GM12878 (cell line): ENCODE measurements at regions not wholly inside any gene's neighbourhood (a gene's known extent, or its start where the extent isn't known, plus 50 kb on each side); places are given as distances from the start of the nearest gene placed in this dataset.
A peak's percentile ranks its signal among the peaks of the same experiment; 100 is the strongest.

Experiments used
- ATAC-seq: fragments of 200-7000 bp; cut with Tn5 transposase; 3 replicates; pipeline ENCODE4 v1.9.1; 2020; ENCODE audit warnings: mild to moderate bottlenecking, moderate library complexity
- BruUV-seq: library from RNA; stranded (reverse); fragments of 400-500 nt; replicated peaks from 2 replicates; lab custom pipeline; 2021; lab: Mats Ljungman, UMichigan
- CTCF ChIA-PET: fragments of 300-600 bp; sonication (Branson Sonifier 250); formaldehyde crosslinking; extraction: SDS; loops from one replicate; lab custom pipeline; 2021; ENCODE audit warnings: inconsistent platforms; lab: Yijun Ruan, JAX
- POLR2A ChIA-PET: fragments of 350-600 bp; formaldehyde crosslinking; extraction: SDS; loops from one replicate; lab custom pipeline; 2021; ENCODE audit warnings: inconsistent platforms; lab: Charles Lee
- RAD21 ChIA-PET: fragments of 300-600 bp; sonication (Branson Sonifier 250); formaldehyde crosslinking; loops from one replicate; lab custom pipeline; 2023; ENCODE audit warnings: antibody characterized with exemption; ENCODE audit not compliant: unreplicated experiment; lab: Charles Lee
- SMC1A ChIA-PET: fragments of 300-600 bp; sonication (Branson Sonifier 250); formaldehyde crosslinking; loops from one replicate; lab custom pipeline; 2023; ENCODE audit not compliant: unreplicated experiment, uncharacterized antibody; lab: Charles Lee
- DNase-seq: peaks from one replicate; pipeline ENCODE4 v3.0.0-alpha.2; 2011; ENCODE audit warnings: low read depth, low spot score
- FAIRE-seq: peaks from 3 replicates; lab custom pipeline; 2011; peaks lifted over from hg19 to GRCh38; lab: Jason Lieb, UNC
- H2AFZ ChIP-seq: 2 replicates; pipeline ENCODE4 v1.6.0; 2011; ENCODE audit warnings: low read depth, low read length, control low read depth; ENCODE audit not compliant: control insufficient read depth
- H3K27ac ChIP-seq: 2 replicates; pipeline ENCODE4 v1.5.1; 2011; ENCODE audit warnings: control low read depth; ENCODE audit not compliant: control insufficient read depth, insufficient read depth
- H3K27me3 ChIP-seq, 2 experiments: replicated peaks in 1 of 2; 2 replicates each; pipeline versions ENCODE4 v1.6.0 to v1.6.1; 2011; ENCODE audit warnings: low read length in 1 of 2; ENCODE audit not compliant: control insufficient read depth in 2 of 2, insufficient read depth in 2 of 2
- H3K36me3 ChIP-seq, 2 experiments: 2 replicates each; pipeline ENCODE4 v1.5.1; 2011; ENCODE audit warnings: low read length in 1 of 2; ENCODE audit not compliant: control insufficient read depth in 2 of 2, insufficient read depth in 2 of 2
- H3K4me1 ChIP-seq: 2 replicates; pipeline ENCODE4 v1.6.1; 2011; ENCODE audit warnings: mild to moderate bottlenecking, low read length, moderate library complexity, mixed read lengths; ENCODE audit not compliant: control insufficient read depth, insufficient read depth
- H3K4me2 ChIP-seq: 2 replicates; pipeline ENCODE4 v1.6.0; 2011; ENCODE audit warnings: control low read depth; ENCODE audit not compliant: control insufficient read depth, insufficient read depth
- H3K4me3 ChIP-seq: fragments of 200-600 bp; sonication (generic); 2 replicates; pipeline ENCODE4 v1.5.1; 2016
- H3K79me2 ChIP-seq: 2 replicates; pipeline ENCODE4 v1.6.0; 2011; ENCODE audit warnings: low read length; ENCODE audit not compliant: control insufficient read depth, insufficient read depth
- H3K9ac ChIP-seq: 2 replicates; pipeline ENCODE4 v1.8.0; 2011; ENCODE audit warnings: low read length, control low read depth, mixed read lengths; ENCODE audit not compliant: control insufficient read depth, insufficient read depth
- H3K9me3 ChIP-seq: replicated peaks from 3 replicates; pipeline ENCODE4 v1.5.1; 2011; ENCODE audit warnings: mild to moderate bottlenecking, low read length; ENCODE audit not compliant: control insufficient read depth, insufficient read depth
- H4K20me1 ChIP-seq: 2 replicates; pipeline ENCODE4 v1.6.0; 2011; ENCODE audit not compliant: control insufficient read depth, insufficient read depth
- BACH1 ChIP-seq: fragments of 450-650 bp; IDR thresholded peaks from 2 replicates; pipeline ENCODE4 v1.6.1; 2017; ENCODE audit warnings: mild to moderate bottlenecking, borderline replicate concordance
- CEBPB ChIP-seq, 2 experiments: fragments of 150-350 bp in 1 of 2; IDR thresholded peaks; 2 replicates each; pipeline ENCODE4 v1.6.1; 2012 to 2014; ENCODE audit warnings: low read depth in 2 of 2, low read length in 2 of 2, borderline replicate concordance in 1 of 2, inconsistent platforms in 1 of 2
- E4F1 ChIP-seq: fragments of 450-650 bp; IDR thresholded peaks from 2 replicates; pipeline ENCODE4 v1.6.1; 2018; ENCODE audit warnings: borderline replicate concordance, mild to moderate bottlenecking; ENCODE audit not compliant: partially characterized antibody
- ESRRA ChIP-seq: IDR thresholded peaks from 2 replicates; pipeline ENCODE4 v1.6.1; 2012; ENCODE audit warnings: mild to moderate bottlenecking, low read length, improper control_type of control experiment
- FOXK2 ChIP-seq: fragments of 450-650 bp; IDR thresholded peaks from 2 replicates; pipeline ENCODE4 v1.6.1; 2017; ENCODE audit warnings: mild to moderate bottlenecking, moderate library complexity
- IKZF2 ChIP-seq, 2 experiments: fragments of 450-650 bp; IDR thresholded peaks; 2 replicates each; pipeline ENCODE4 v1.6.1; 2017; ENCODE audit warnings: mild to moderate bottlenecking in 2 of 2, moderate library complexity in 2 of 2
- NR2C2 ChIP-seq: IDR thresholded peaks from 2 replicates; pipeline ENCODE4 v1.6.1; 2011; ENCODE audit warnings: borderline replicate concordance, low read depth; ENCODE audit not compliant: control insufficient read depth, insufficient read length
- RAD21 ChIP-seq: IDR thresholded peaks from 2 replicates; pipeline ENCODE4 v1.6.1; 2011; ENCODE audit warnings: mild to moderate bottlenecking, low read depth, low read length, moderate library complexity; ENCODE audit not compliant: insufficient read depth
- WGBS: methylation state at CpG from one replicate; pipeline ENCODE4 v1.1.6; 2016; ENCODE audit warnings: low lambda C conversion rate; ENCODE audit not compliant: insufficient replicate concordance, insufficient coverage; ENCODE audit errors: missing lambda C conversion rate; 5-methylcytosine and 5-hydroxymethylcytosine counted together
- in situ Hi-C: fragments of 300-500 bp; cut with MboI; formaldehyde crosslinking; loops from 9 replicates; pipeline ENCODE4 v1.14.3; 2018; ENCODE audit warnings: mixed read lengths
- intact Hi-C: fragments of 100-400 bp; cut with micrococcal nuclease; formaldehyde crosslinking; loops from one replicate; pipeline ENCODE4 v1.14.2; 2022; ENCODE audit not compliant: unreplicated experiment

DNA sequence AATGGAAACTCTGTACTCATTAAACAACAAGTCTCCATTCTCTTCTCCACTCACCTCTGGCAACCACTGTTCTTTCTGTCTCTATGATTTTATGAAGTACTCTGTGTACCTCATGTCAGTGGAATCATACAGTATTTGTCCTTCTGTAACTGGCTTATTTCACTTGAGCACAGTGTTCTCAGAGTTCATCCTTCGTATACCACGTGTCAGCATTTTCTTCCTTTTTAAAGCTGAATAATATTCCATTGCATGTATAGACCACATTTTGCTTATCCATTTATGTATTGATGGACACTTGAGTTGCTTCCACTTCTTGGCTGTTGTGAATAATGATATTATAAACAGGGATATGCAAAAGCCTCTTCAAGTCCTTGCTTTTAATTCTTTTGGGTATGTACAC lies 333.0 kb upstream of the ZNF32 start (continued):
- TF ChIP-seq E4F1 = no peak

DNA sequence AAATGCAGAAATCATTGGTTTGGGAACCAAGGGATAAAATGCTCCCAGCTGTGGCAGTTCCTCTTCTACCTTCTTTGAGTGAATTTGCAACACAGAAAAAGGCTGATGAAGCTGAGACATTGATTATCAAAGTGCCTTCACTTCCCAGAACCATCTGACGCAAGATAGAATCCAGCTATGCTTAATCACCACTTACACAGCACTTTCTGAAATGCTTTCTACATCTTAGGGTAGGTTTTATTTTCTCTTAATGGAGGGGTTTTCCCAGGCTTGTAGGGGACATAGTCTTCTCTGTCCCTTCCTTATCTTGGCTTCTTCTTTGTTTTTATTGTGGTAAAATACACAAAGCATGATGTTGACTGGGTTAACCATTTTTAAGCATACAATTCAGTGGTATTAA lies 332.6 kb upstream of the ZNF32 start:
- H3K36me3 ChIP-seq = no peaks in the 10 kb centered on the region
- ChIA-PET CTCF (no interaction called here), RAD21 (no interaction called here), POLR2A (no interaction called here), SMC1A (no interaction called here)
- H3K79me2 ChIP-seq = no peaks in the 10 kb centered on the region
- no peaks in the 10 kb centered on the region for H4K20me1 ChIP-seq
- DNase-seq (no peak), ATAC-seq (peak; percentile 64), FAIRE-seq (peak; percentile 7)
- H3K4me1 ChIP-seq = no peaks in the 10 kb centered on the region; the same call in 1 of the 2 replicates
- WGBS = 100% methylated on average over 1 of the region's 1 CpG
- no peak overlapping the region for H3K4me3 ChIP-seq
- H3K27ac ChIP-seq = no peak overlapping the region
- in situ Hi-C loops (no loop called here), intact Hi-C loops (no loop called here)
- BruUV-seq = no TSS peak
- H3K9ac ChIP-seq = no peak overlapping the region
- TF ChIP-seq IKZF2 (IDR thresholded peaks at IDR 0.05) = no peak
- no peak for TF ChIP-seq CEBPB (IDR thresholded peaks at IDR 0.05; ENCODE audit: borderline replicate concordance in 1 of 2, low read depth in 2 of 2, low read length in 2 of 2)
- no peak for TF ChIP-seq E4F1
- peak; percentile 89; the same call in 1 of the 2 replicates for TF ChIP-seq BACH1
- no peak for TF ChIP-seq NR2C2
- TF ChIP-seq RAD21 = no peak
- TF ChIP-seq FOXK2 = no peak
- no peak for TF ChIP-seq ESRRA
- no peaks in the 10 kb centered on the region; the same call in 2 of the 3 replicates for H3K9me3 ChIP-seq
- no peak overlapping the region for H2AFZ ChIP-seq
- H3K4me2 ChIP-seq = no peak overlapping the region
- no peaks in the 10 kb centered on the region for H3K27me3 ChIP-seq
